DND-41 (cell line): ENCODE measurements at regions not wholly inside any gene's neighbourhood (a gene's known extent, or its start where the extent isn't known, plus 50 kb on each side); places are given as distances from the start of the nearest gene placed in this dataset.

ENCODE experiments used
- EZH2 ChIP-seq: IDR thresholded peaks from 3 replicates; pipeline ENCODE4 v1.6.1; 2012; ENCODE audit warnings: borderline replicate concordance, low read depth, mild to moderate bottlenecking, moderate library complexity, low read length, inconsistent platforms; ENCODE audit not compliant: severe bottlenecking
- TF ChIP-seq, protein P1 (sequence below): IDR thresholded peaks from 2 replicates; pipeline ENCODE4 v1.5.1; 2012; ENCODE audit warnings: borderline replicate concordance, low read length, moderate library complexity, mild to moderate bottlenecking; ENCODE audit not compliant: poor library complexity, severe bottlenecking; ENCODE audit errors: extremely low read depth

DNA sequence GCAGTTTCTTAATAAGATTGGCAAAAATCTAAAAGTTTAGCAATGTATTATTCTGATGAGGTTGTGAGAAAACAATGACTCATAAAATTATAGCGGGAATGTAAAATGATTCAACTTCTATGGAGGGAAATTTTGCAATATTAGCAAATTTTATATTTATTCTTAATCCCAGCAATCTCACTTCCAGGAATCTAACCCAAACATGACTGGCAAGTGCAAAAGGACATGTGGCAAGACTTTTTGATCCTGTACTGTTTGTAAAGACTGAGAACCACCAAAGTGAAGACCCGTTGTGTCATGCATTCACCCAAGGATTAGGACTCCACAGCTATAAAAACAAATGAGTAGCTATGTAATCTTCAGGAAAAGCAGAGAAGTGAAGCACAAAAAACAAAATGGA is 234.8 kb upstream of the KYNU start:
- TF ChIP-seq, protein P1, sequence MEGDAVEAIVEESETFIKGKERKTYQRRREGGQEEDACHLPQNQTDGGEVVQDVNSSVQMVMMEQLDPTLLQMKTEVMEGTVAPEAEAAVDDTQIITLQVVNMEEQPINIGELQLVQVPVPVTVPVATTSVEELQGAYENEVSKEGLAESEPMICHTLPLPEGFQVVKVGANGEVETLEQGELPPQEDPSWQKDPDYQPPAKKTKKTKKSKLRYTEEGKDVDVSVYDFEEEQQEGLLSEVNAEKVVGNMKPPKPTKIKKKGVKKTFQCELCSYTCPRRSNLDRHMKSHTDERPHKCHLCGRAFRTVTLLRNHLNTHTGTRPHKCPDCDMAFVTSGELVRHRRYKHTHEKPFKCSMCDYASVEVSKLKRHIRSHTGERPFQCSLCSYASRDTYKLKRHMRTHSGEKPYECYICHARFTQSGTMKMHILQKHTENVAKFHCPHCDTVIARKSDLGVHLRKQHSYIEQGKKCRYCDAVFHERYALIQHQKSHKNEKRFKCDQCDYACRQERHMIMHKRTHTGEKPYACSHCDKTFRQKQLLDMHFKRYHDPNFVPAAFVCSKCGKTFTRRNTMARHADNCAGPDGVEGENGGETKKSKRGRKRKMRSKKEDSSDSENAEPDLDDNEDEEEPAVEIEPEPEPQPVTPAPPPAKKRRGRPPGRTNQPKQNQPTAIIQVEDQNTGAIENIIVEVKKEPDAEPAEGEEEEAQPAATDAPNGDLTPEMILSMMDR = no peak
- TF ChIP-seq EZH2 = no peak
